Skin epidermis (tissue), 12 donors: ENCODE measurements at regions not wholly inside any gene's neighbourhood (a gene's known extent, or its start where the extent isn't known, plus 50 kb on each side); places are given as distances from the start of the nearest gene placed in this dataset.

Experiments
- H3K27ac ChIP-seq, 21 experiments: fragments of 200-600 bp; sonication (generic) in 11 of 21; one replicate each; pipeline ENCODE4 v1.5.0; 2020; ENCODE audit warnings: mild to moderate bottlenecking in 3 of 21, inconsistent platforms in 2 of 21, moderate library complexity in 2 of 21
- H3K4me3 ChIP-seq, 7 experiments: fragments of 200-600 bp; sonication (generic) in 2 of 7; one replicate each; pipeline ENCODE4 v1.5.0; 2020; ENCODE audit warnings: inconsistent platforms in 2 of 7, mild to moderate bottlenecking in 2 of 7, moderate library complexity in 1 of 7

GRCh38 chr2:156170929-156171328 lies 161.6 kb downstream of the NR4A2 start:
- H3K4me3 ChIP-seq = no peak overlapping the region
- H3K27ac ChIP-seq = no peak overlapping the region

GRCh38 chr2:156165742-156166141 lies 166.8 kb downstream of the NR4A2 start:
- Histone ChIP-seq H3K27ac (no peak overlapping the region), H3K4me3 (no peak overlapping the region)

GRCh38 chr2:156164091-156164720 lies 168.3 kb downstream of the NR4A2 start:
- Histone ChIP-seq H3K4me3 (no peak overlapping the region), H3K27ac (no peak overlapping the region)

- Histone ChIP-seq H3K27ac (no peak overlapping the region), H3K4me3 (no peak overlapping the region)
Observed at GRCh38 chr2:156158808-156159207, 173.7 kb downstream of the NR4A2 start.

GRCh38 chr2:156157670-156158069 lies 174.9 kb downstream of the NR4A2 start:
- no peak overlapping the region for H3K27ac ChIP-seq
- no peak overlapping the region for H3K4me3 ChIP-seq

GRCh38 chr2:156156580-156156979 lies 175.9 kb downstream of the NR4A2 start:
- Histone ChIP-seq H3K4me3 (no peak overlapping the region), H3K27ac (no peak overlapping the region)

GRCh38 chr2:156155319-156155718 lies 177.2 kb downstream of the NR4A2 start:
- no peak overlapping the region for H3K4me3 ChIP-seq

GRCh38 chr2:156151351-156151750 lies 181.2 kb downstream of the NR4A2 start:
- no peak overlapping the region for H3K4me3 ChIP-seq
- no peak overlapping the region for H3K27ac ChIP-seq

More at GRCh38 chr2:156155319-156155718, 177.2 kb downstream of the NR4A2 start:
- no peak overlapping the region for H3K27ac ChIP-seq

GRCh38 chr2:156147594-156148330 lies 184.8 kb downstream of the NR4A2 start:
- Histone ChIP-seq H3K4me3 (no peak overlapping the region), H3K27ac (no peak overlapping the region)

- H3K4me3 ChIP-seq = no peak overlapping the region
- no peak overlapping the region for H3K27ac ChIP-seq
Observed at GRCh38 chr2:156145976-156146375, 186.5 kb downstream of the NR4A2 start.

GRCh38 chr2:156145469-156145868 lies 187.1 kb downstream of the NR4A2 start:
- Histone ChIP-seq H3K27ac (no peak overlapping the region), H3K4me3 (no peak overlapping the region)

- Histone ChIP-seq H3K4me3 (no peak overlapping the region), H3K27ac (no peak overlapping the region)
Observed at GRCh38 chr2:156136566-156136965, 196.0 kb downstream of the NR4A2 start.

- Histone ChIP-seq H3K27ac (no peak overlapping the region), H3K4me3 (no peak overlapping the region)
Observed at GRCh38 chr2:156134887-156135286, 197.6 kb downstream of the NR4A2 start.

- H3K27ac ChIP-seq = no peak overlapping the region
- no peak overlapping the region for H3K4me3 ChIP-seq
Observed at GRCh38 chr2:156132941-156133340, 199.6 kb downstream of the NR4A2 start.

- H3K27ac ChIP-seq = no peak overlapping the region
Observed at GRCh38 chr2:156132130-156132529, 200.4 kb downstream of the NR4A2 start.

GRCh38 chr2:156129227-156129626 lies 203.3 kb downstream of the NR4A2 start:
- H3K4me3 ChIP-seq = no peak overlapping the region
- H3K27ac ChIP-seq = no peak overlapping the region

More at GRCh38 chr2:156132130-156132529, 200.4 kb downstream of the NR4A2 start:
- no peak overlapping the region for H3K4me3 ChIP-seq

GRCh38 chr2:156125018-156125417 lies 207.5 kb downstream of the NR4A2 start:
- Histone ChIP-seq H3K27ac (no peak overlapping the region), H3K4me3 (no peak overlapping the region)

- no peak overlapping the region for H3K27ac ChIP-seq
- H3K4me3 ChIP-seq = no peak overlapping the region
Observed at GRCh38 chr2:156124458-156124857, 208.1 kb downstream of the NR4A2 start.

GRCh38 chr2:156118753-156119416 lies 213.6 kb downstream of the NR4A2 start:
- no peak overlapping the region for H3K27ac ChIP-seq

GRCh38 chr2:156116113-156116512 lies 216.4 kb downstream of the NR4A2 start:
- peak overlapping the region in 13 of 21 experiments; percentile 27 to 70 (median 51) for H3K27ac ChIP-seq

More at GRCh38 chr2:156118753-156119416, 213.6 kb downstream of the NR4A2 start:
- no peak overlapping the region for H3K4me3 ChIP-seq

GRCh38 chr2:156115338-156115737 lies 217.2 kb downstream of the NR4A2 start:
- Histone ChIP-seq H3K27ac (peak overlapping the region in 10 of 21 experiments; percentile 17 to 70 (median 40)), H3K4me3 (no peak overlapping the region)

More at GRCh38 chr2:156116113-156116512, 216.4 kb downstream of the NR4A2 start:
- no peak overlapping the region for H3K4me3 ChIP-seq
